SK-N-SH (cell line): ENCODE measurements at regions not wholly inside any gene's neighbourhood (a gene's known extent, or its start where the extent isn't known, plus 50 kb on each side); places are given as distances from the start of the nearest gene placed in this dataset.

Experiments
- CTCF ChIA-PET: fragments of 300-600, 350-600 bp; formaldehyde crosslinking; extraction: SDS; loops from one replicate; lab custom pipeline; 2021; lab: Yijun Ruan, JAX
- POLR2A ChIA-PET: fragments of 350-600 bp; sonication (Branson Sonifier 250); formaldehyde crosslinking; extraction: SDS; loops from one replicate; lab custom pipeline; 2020; ENCODE audit warnings: antibody characterized with exemption, inconsistent platforms; lab: Yijun Ruan, JAX
- DNase-seq: peaks from one replicate; pipeline ENCODE4 v3.0.0; 2012
- H2AFZ ChIP-seq: fragments of 200-600 bp; sonication (generic); 2 replicates; pipeline ENCODE4 v1.8.1; 2016; ENCODE audit warnings: antibody characterized with exemption, mild to moderate bottlenecking, low read depth
- H3F3A ChIP-seq: fragments of 200-600 bp; sonication (generic); replicated peaks from 2 replicates; pipeline ENCODE3; 2016; ENCODE audit warnings: antibody characterized with exemption, mild to moderate bottlenecking; ENCODE audit not compliant: insufficient read depth
- H3K27ac ChIP-seq, 2 experiments: fragments of 200-500 bp in 1 of 2; fragments of 200-600 bp in 1 of 2; sonication (Bioruptor generic) in 1 of 2; sonication (generic), shearing (Covaris generic) in 1 of 2; 2 replicates each; pipeline versions ENCODE4 v1.5.1 to v1.6.1; 2014 to 2016; ENCODE audit warnings: low read depth in 2 of 2, inconsistent platforms in 1 of 2, low read length in 1 of 2, mild to moderate bottlenecking in 1 of 2, mixed read lengths in 1 of 2
- H3K27me3 ChIP-seq: fragments of 200-600 bp; sonication (generic), shearing (Covaris generic); 2 replicates; pipeline ENCODE4 v1.6.1; 2016; ENCODE audit warnings: mixed run types; ENCODE audit not compliant: insufficient read depth
- H3K36me3 ChIP-seq, 2 experiments: fragments of 200-500 bp in 1 of 2; fragments of 200-600 bp in 1 of 2; sonication (Bioruptor generic) in 1 of 2; sonication (generic) in 1 of 2; replicated peaks in 1 of 2; 2 replicates each; pipeline versions ENCODE3 to v1.5.1; 2014 to 2016; ENCODE audit warnings: low read length in 1 of 2, mild to moderate bottlenecking in 1 of 2; ENCODE audit not compliant: insufficient read depth in 2 of 2, control insufficient read depth in 1 of 2
- H3K4me1 ChIP-seq, 2 experiments: fragments of 200-500 bp in 1 of 2; fragments of 200-600 bp in 1 of 2; sonication (Bioruptor generic) in 1 of 2; sonication (generic), shearing (Covaris generic) in 1 of 2; 2 replicates each; pipeline versions ENCODE4 v1.5.1 to v1.6.1; 2014 to 2016; ENCODE audit warnings: low read depth in 1 of 2, low read length in 1 of 2, mixed run types in 1 of 2; ENCODE audit not compliant: insufficient read depth in 2 of 2, control insufficient read depth in 1 of 2
- H3K4me2 ChIP-seq: fragments of 200-600 bp; sonication (generic), shearing (Covaris generic); 2 replicates; pipeline ENCODE4 v1.6.1; 2017; ENCODE audit warnings: mixed run types
- H3K4me3 ChIP-seq, 2 experiments: fragments of 200-500 bp in 1 of 2; fragments of 200-600 bp in 1 of 2; sonication (Bioruptor generic) in 1 of 2; sonication (generic), shearing (Covaris generic) in 1 of 2; 2 replicates each; pipeline versions ENCODE4 v1.5.1 to v1.8.1; 2014 to 2016; ENCODE audit warnings: low read depth in 2 of 2, inconsistent platforms in 1 of 2, low read length in 1 of 2, mild to moderate bottlenecking in 1 of 2, mixed read lengths in 1 of 2, moderate library complexity in 1 of 2
- H3K79me2 ChIP-seq: fragments of 200-600 bp; sonication (generic); 2 replicates; pipeline ENCODE4 v1.8.1; 2017; ENCODE audit warnings: mild to moderate bottlenecking; ENCODE audit not compliant: insufficient read depth
- H3K9ac ChIP-seq: fragments of 200-600 bp; sonication (generic); 2 replicates; pipeline ENCODE4 v1.6.1; 2017; ENCODE audit warnings: mixed run types
- H3K9me2 ChIP-seq: fragments of 200-600 bp; sonication (generic); 2 replicates; pipeline ENCODE4 v1.6.1; 2017; ENCODE audit warnings: mixed run types
- H3K9me3 ChIP-seq: fragments of 200-600 bp; sonication (generic); 2 replicates; pipeline ENCODE4 v1.6.1; 2017; ENCODE audit warnings: mixed run types, mild to moderate bottlenecking, moderate library complexity
- H4K20me1 ChIP-seq: fragments of 200-600 bp; sonication (generic); 2 replicates; pipeline ENCODE4 v1.6.1; 2017; ENCODE audit warnings: mild to moderate bottlenecking, mixed run types; ENCODE audit not compliant: insufficient read depth
- CTCF ChIP-seq: fragments of 200-600 bp; sonication (generic); IDR thresholded peaks from 2 replicates; pipeline ENCODE4 v1.6.1; 2017; ENCODE audit warnings: antibody characterized with exemption, mild to moderate bottlenecking, moderate library complexity
- EP300 ChIP-seq, 2 experiments: IDR thresholded peaks; 2 replicates each; pipeline versions ENCODE4 v1.4.0 to v1.6.1; 2012; ENCODE audit warnings: borderline replicate concordance in 1 of 2, low read depth in 1 of 2, low read length in 1 of 2
- FOXJ3 ChIP-seq: sonication (generic); formaldehyde crosslinking; IDR thresholded peaks from 2 replicates; pipeline ENCODE4 v1.5.1; 2020; ENCODE audit warnings: mild to moderate bottlenecking, missing genetic modification reagents
- FOXM1 ChIP-seq: IDR thresholded peaks from 2 replicates; pipeline ENCODE4 v1.4.0; 2012; ENCODE audit warnings: low read depth, mild to moderate bottlenecking
- GABPA ChIP-seq: IDR thresholded peaks from 2 replicates; pipeline ENCODE4 v1.4.0; 2012; ENCODE audit warnings: low read depth, mild to moderate bottlenecking
- GATA2 ChIP-seq: sonication (generic); formaldehyde crosslinking; IDR thresholded peaks from 2 replicates; pipeline ENCODE4 v1.5.0; 2020; ENCODE audit warnings: mild to moderate bottlenecking, missing genetic modification reagents
- JUND ChIP-seq: IDR thresholded peaks from 2 replicates; pipeline ENCODE4 v1.4.0; 2012
- MEF2A ChIP-seq: IDR thresholded peaks from 2 replicates; pipeline ENCODE4 v1.4.0; 2012; ENCODE audit warnings: low read depth, borderline replicate concordance
- MXI1 ChIP-seq: IDR thresholded peaks from 2 replicates; pipeline ENCODE4 v1.6.1; 2012; ENCODE audit warnings: mild to moderate bottlenecking, low read depth, low read length, improper control_type of control experiment
- NFIC ChIP-seq: IDR thresholded peaks from 2 replicates; pipeline ENCODE4 v1.4.0; 2012; ENCODE audit warnings: borderline replicate concordance
- NRF1 ChIP-seq: IDR thresholded peaks from 2 replicates; pipeline ENCODE4 v1.6.1; 2012; ENCODE audit warnings: low read depth, mild to moderate bottlenecking, low read length
- POLR2AphosphoS5 ChIP-seq: IDR thresholded peaks from 2 replicates; pipeline ENCODE4 v1.6.1; 2012; ENCODE audit warnings: low read depth, low read length
- RCOR1 ChIP-seq: fragments of 150-350 bp; IDR thresholded peaks from 2 replicates; pipeline ENCODE4 v1.6.1; 2017; ENCODE audit warnings: antibody characterized with exemption, low read length
- RXRA ChIP-seq: IDR thresholded peaks from 2 replicates; pipeline ENCODE4 v1.4.0; 2012; ENCODE audit warnings: low read depth, mild to moderate bottlenecking, borderline replicate concordance
- TAF1 ChIP-seq: IDR thresholded peaks from 2 replicates; pipeline ENCODE4 v1.6.1; 2012; ENCODE audit warnings: low read depth, mild to moderate bottlenecking, low read length, moderate library complexity, borderline replicate concordance
- TCF12 ChIP-seq: IDR thresholded peaks from 2 replicates; pipeline ENCODE4 v1.4.0; 2012
- YY1 ChIP-seq: IDR thresholded peaks from 2 replicates; pipeline ENCODE4 v1.4.0; 2012; ENCODE audit warnings: low read depth, mild to moderate bottlenecking
- WGBS: methylation state at CpG from one replicate; pipeline ENCODE4 v1.1.6; 2017; ENCODE audit warnings: low lambda C conversion rate; 5-methylcytosine and 5-hydroxymethylcytosine counted together
- TF ChIP-seq, protein P1 (sequence below): IDR thresholded peaks from 2 replicates; pipeline ENCODE4; 2012
- TF ChIP-seq, protein P2 (sequence below): fragments of 150-350 bp; IDR thresholded peaks from 2 replicates; pipeline ENCODE4 v1.6.1; 2017; ENCODE audit warnings: antibody characterized with exemption, low read length, low read depth, borderline replicate concordance
- TF ChIP-seq, protein P3 (sequence below): IDR thresholded peaks from 2 replicates; pipeline ENCODE4 v1.4.0; 2012; ENCODE audit warnings: low read depth, borderline replicate concordance

- H4K20me1 ChIP-seq: no peaks in the 10 kb centered on the region
- 86% methylated on average over 2 of the region's 2 CpGs for WGBS
- H2AFZ ChIP-seq: no peak overlapping the region
- DNase-seq: no peak
- no peaks in the 10 kb centered on the region for H3K27me3 ChIP-seq
- no peaks in the 10 kb centered on the region; the same call in 1 of the 2 replicates for H3K9me3 ChIP-seq
- H3K79me2 ChIP-seq: no peaks in the 10 kb centered on the region
- H3K9me2 ChIP-seq: no peaks in the 10 kb centered on the region
- no peak overlapping the region for H3K27ac ChIP-seq
- TF ChIP-seq RXRA (no peak), YY1 (no peak), TAF1 (no peak), FOXJ3 (CRISPR knock-in tag) (no peak), RCOR1 (no peak), NFIC (no peak), POLR2AphosphoS5 (no peak), JUND (no peak), MXI1 (no peak), CTCF (no peak), EP300 (IDR thresholded peaks at IDR 0.05; ENCODE audit: borderline replicate concordance in 1 of 2, low read depth in 1 of 2, low read length in 1 of 2) (no peak), MEF2A (no peak), NRF1 (no peak), GABPA (no peak), GATA2 (CRISPR knock-in tag) (no peak), FOXM1 (no peak), TCF12 (no peak)
- TF ChIP-seq, protein P1, sequence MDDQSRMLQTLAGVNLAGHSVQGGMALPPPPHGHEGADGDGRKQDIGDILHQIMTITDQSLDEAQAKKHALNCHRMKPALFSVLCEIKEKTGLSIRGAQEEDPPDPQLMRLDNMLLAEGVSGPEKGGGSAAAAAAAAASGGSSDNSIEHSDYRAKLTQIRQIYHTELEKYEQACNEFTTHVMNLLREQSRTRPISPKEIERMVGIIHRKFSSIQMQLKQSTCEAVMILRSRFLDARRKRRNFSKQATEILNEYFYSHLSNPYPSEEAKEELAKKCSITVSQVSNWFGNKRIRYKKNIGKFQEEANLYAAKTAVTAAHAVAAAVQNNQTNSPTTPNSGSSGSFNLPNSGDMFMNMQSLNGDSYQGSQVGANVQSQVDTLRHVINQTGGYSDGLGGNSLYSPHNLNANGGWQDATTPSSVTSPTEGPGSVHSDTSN: no peak
- TF ChIP-seq, protein P2, sequence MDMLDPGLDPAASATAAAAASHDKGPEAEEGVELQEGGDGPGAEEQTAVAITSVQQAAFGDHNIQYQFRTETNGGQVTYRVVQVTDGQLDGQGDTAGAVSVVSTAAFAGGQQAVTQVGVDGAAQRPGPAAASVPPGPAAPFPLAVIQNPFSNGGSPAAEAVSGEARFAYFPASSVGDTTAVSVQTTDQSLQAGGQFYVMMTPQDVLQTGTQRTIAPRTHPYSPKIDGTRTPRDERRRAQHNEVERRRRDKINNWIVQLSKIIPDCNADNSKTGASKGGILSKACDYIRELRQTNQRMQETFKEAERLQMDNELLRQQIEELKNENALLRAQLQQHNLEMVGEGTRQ: no peak
- TF ChIP-seq, protein P3, sequence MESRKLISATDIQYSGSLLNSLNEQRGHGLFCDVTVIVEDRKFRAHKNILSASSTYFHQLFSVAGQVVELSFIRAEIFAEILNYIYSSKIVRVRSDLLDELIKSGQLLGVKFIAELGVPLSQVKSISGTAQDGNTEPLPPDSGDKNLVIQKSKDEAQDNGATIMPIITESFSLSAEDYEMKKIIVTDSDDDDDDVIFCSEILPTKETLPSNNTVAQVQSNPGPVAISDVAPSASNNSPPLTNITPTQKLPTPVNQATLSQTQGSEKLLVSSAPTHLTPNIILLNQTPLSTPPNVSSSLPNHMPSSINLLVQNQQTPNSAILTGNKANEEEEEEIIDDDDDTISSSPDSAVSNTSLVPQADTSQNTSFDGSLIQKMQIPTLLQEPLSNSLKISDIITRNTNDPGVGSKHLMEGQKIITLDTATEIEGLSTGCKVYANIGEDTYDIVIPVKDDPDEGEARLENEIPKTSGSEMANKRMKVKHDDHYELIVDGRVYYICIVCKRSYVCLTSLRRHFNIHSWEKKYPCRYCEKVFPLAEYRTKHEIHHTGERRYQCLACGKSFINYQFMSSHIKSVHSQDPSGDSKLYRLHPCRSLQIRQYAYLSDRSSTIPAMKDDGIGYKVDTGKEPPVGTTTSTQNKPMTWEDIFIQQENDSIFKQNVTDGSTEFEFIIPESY: no peak
- H3K4me2 ChIP-seq: no peak overlapping the region
- H3K9ac ChIP-seq: no peak overlapping the region
- no peak overlapping the region for H3K4me3 ChIP-seq
- CTCF ChIA-PET: no interaction called here
- no peaks in the 10 kb centered on the region for H3K4me1 ChIP-seq
- no peaks in the 10 kb centered on the region for H3K36me3 ChIP-seq
- no peaks in the 10 kb centered on the region for H3F3A ChIP-seq
- POLR2A ChIA-PET: no interaction called here
Measured at GRCh38 chr12:19927661-19928060, 440.7 kb upstream of the PDE3A start.
